Neural cell (in vitro differentiated cells): ENCODE measurements at regions not wholly inside any gene's neighbourhood (a gene's known extent, or its start where the extent isn't known, plus 50 kb on each side); places are given as distances from the start of the nearest gene placed in this dataset.
A peak's percentile ranks its signal among the peaks of the same experiment; 100 is the strongest.

Experiments used
- H2AFZ ChIP-seq: fragments of 200-600, 300-800 bp; sonication (generic), shearing (Covaris generic); 2 replicates; pipeline ENCODE4 v1.6.0; 2014; ENCODE audit warnings: low read depth, mild to moderate bottlenecking, antibody characterized with exemption, low read length, moderate library complexity
- H3F3A ChIP-seq: fragments of 200-600 bp; shearing (Covaris generic); 2 replicates; pipeline ENCODE4 v1.6.1; 2016; ENCODE audit warnings: mild to moderate bottlenecking, moderate library complexity, mixed read lengths, antibody characterized with exemption, low read length; ENCODE audit not compliant: insufficient read depth, poor library complexity, severe bottlenecking
- H3K27ac ChIP-seq: fragments of 200-600, 300-800 bp; sonication (generic), shearing (Covaris generic); 2 replicates; pipeline ENCODE4 v1.5.1; 2014; ENCODE audit warnings: mild to moderate bottlenecking, low read length, moderate library complexity
- H3K27me3 ChIP-seq: fragments of 300-800, 200-600 bp; sonication (generic), shearing (Covaris generic); 2 replicates; pipeline ENCODE4 v1.6.0; 2014; ENCODE audit warnings: mild to moderate bottlenecking, low read depth, low read length, moderate library complexity; ENCODE audit not compliant: insufficient read depth
- H3K36me3 ChIP-seq: fragments of 300-800, 200-600 bp; sonication (generic), shearing (Covaris generic); 2 replicates; pipeline ENCODE4 v1.5.1; 2014; ENCODE audit warnings: mild to moderate bottlenecking, antibody characterized with exemption, low read length, moderate library complexity; ENCODE audit not compliant: insufficient read depth
- H3K4me2 ChIP-seq: fragments of 300-800, 200-600 bp; sonication (generic), shearing (Covaris generic); 2 replicates; pipeline ENCODE4 v1.6.0; 2014; ENCODE audit warnings: mild to moderate bottlenecking, low read length
- H3K4me3 ChIP-seq: fragments of 300-800, 200-600 bp; sonication (generic), shearing (Covaris generic); 2 replicates; pipeline ENCODE4 v1.5.1; 2014; ENCODE audit warnings: mild to moderate bottlenecking, low read length, moderate library complexity
- H3K79me2 ChIP-seq: fragments of 200-600 bp; shearing (Covaris generic); replicated peaks from 2 replicates; pipeline ENCODE4 v1.6.0; 2014; ENCODE audit warnings: mild to moderate bottlenecking, low read length, moderate library complexity; ENCODE audit not compliant: insufficient read depth
- H3K9ac ChIP-seq: fragments of 300-800, 200-600 bp; sonication (generic), shearing (Covaris generic); 2 replicates; pipeline ENCODE4 v1.6.1; 2016; ENCODE audit warnings: mild to moderate bottlenecking, low read length, mixed read lengths
- H3K9me2 ChIP-seq: fragments of 200-600 bp; shearing (Covaris generic); 2 replicates; pipeline ENCODE4 v1.6.1; 2016; ENCODE audit warnings: mild to moderate bottlenecking, low read length, mixed read lengths; ENCODE audit not compliant: insufficient read depth
- H3K9me3 ChIP-seq: fragments of 200-600, 300-800 bp; sonication (generic), shearing (Covaris generic); 2 replicates; pipeline ENCODE4 v1.6.1; 2016; ENCODE audit warnings: mild to moderate bottlenecking, mixed run types, low read length, moderate library complexity, mixed read lengths
- H4K20me1 ChIP-seq: fragments of 200-600 bp; shearing (Covaris generic); 2 replicates; pipeline ENCODE4 v1.6.1; 2016; ENCODE audit warnings: mild to moderate bottlenecking, mixed run types; ENCODE audit not compliant: insufficient read depth
- EP300 ChIP-seq: fragments of 450-650 bp; conservative IDR thresholded peaks from 2 replicates; pipeline ENCODE4 v1.6.1; 2014; ENCODE audit warnings: antibody characterized with exemption, mild to moderate bottlenecking, moderate library complexity; ENCODE audit not compliant: poor library complexity, severe bottlenecking
- EZH2 ChIP-seq: fragments of 200-600, 300-800 bp; shearing (Covaris generic), sonication (generic); IDR thresholded peaks from 2 replicates; pipeline ENCODE4 v1.6.1; 2014; ENCODE audit warnings: antibody characterized with exemption, low read length, borderline replicate concordance, mild to moderate bottlenecking; ENCODE audit not compliant: insufficient read depth, poor library complexity, severe bottlenecking
- MXI1 ChIP-seq: fragments of 450-650 bp; conservative IDR thresholded peaks from 2 replicates; pipeline ENCODE4 v1.6.1; 2014; ENCODE audit warnings: antibody characterized with exemption, mild to moderate bottlenecking; ENCODE audit not compliant: poor library complexity, severe bottlenecking
- POLR2AphosphoS5 ChIP-seq: IDR thresholded peaks from 2 replicates; pipeline ENCODE4 v1.6.1; 2012
- RAD21 ChIP-seq: fragments of 450-650 bp; conservative IDR thresholded peaks from 2 replicates; pipeline ENCODE4 v1.6.1; 2014; ENCODE audit warnings: antibody characterized with exemption, mild to moderate bottlenecking, moderate library complexity
- SMC3 ChIP-seq: fragments of 450-650 bp; conservative IDR thresholded peaks from 2 replicates; pipeline ENCODE4 v1.6.1; 2014; ENCODE audit warnings: antibody characterized with exemption, mild to moderate bottlenecking, moderate library complexity; ENCODE audit not compliant: poor library complexity
- TAF1 ChIP-seq: IDR thresholded peaks from 2 replicates; pipeline ENCODE4 v1.6.1; 2012; ENCODE audit warnings: low read depth
- TF ChIP-seq, protein P1 (sequence below): fragments of 450-650 bp; IDR thresholded peaks from 2 replicates; pipeline ENCODE4 v1.5.1; 2014; ENCODE audit warnings: antibody characterized with exemption, mild to moderate bottlenecking, moderate library complexity; ENCODE audit not compliant: poor library complexity, severe bottlenecking
- TF ChIP-seq, protein P2 (sequence below): IDR thresholded peaks from 2 replicates; pipeline ENCODE4 v1.6.1; 2012; ENCODE audit warnings: borderline replicate concordance

DNA sequence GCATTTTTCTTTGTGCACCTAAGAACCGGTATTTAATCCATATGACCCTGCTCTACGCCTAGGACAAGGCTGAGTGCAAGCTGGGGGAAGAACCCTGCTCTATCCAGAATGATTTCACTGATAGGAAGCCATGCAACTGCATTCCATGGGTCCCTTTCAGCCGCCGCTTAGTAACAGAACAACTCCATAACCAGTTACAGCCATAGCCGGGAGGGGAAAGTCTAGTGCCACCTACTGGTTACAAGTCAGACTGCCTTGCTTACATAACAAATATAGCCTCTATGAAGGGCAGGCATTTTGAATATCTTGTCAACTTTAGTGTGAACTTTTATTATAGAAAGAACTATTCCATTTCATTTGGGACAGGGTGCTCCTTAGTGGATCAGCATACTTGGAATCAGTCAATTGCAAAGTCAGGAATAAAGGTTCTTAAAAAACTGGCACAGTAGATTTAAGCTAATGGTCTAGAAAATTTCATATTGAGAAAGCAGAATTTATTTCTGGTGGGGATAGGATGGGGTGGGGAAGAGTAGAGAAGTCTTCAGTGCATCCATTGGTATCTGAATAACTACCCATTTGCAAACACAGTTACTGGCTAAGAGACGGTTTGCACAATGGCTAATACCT, 521.7 kb downstream of the ADRA2A start:
- no peaks in the 10 kb centered on the region for H3F3A ChIP-seq
- TF ChIP-seq SMC3 = peak; percentile 77
- peak; percentile 73 for TF ChIP-seq RAD21
- TF ChIP-seq EP300 = no peak
- TF ChIP-seq, protein P1, sequence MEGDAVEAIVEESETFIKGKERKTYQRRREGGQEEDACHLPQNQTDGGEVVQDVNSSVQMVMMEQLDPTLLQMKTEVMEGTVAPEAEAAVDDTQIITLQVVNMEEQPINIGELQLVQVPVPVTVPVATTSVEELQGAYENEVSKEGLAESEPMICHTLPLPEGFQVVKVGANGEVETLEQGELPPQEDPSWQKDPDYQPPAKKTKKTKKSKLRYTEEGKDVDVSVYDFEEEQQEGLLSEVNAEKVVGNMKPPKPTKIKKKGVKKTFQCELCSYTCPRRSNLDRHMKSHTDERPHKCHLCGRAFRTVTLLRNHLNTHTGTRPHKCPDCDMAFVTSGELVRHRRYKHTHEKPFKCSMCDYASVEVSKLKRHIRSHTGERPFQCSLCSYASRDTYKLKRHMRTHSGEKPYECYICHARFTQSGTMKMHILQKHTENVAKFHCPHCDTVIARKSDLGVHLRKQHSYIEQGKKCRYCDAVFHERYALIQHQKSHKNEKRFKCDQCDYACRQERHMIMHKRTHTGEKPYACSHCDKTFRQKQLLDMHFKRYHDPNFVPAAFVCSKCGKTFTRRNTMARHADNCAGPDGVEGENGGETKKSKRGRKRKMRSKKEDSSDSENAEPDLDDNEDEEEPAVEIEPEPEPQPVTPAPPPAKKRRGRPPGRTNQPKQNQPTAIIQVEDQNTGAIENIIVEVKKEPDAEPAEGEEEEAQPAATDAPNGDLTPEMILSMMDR = peak; percentile 77
- H3K36me3 ChIP-seq = no peaks in the 10 kb centered on the region
- no peak overlapping the region for H3K4me2 ChIP-seq
- no peaks in the 10 kb centered on the region for H4K20me1 ChIP-seq
- H3K27ac ChIP-seq = no peak overlapping the region
- H3K27me3 ChIP-seq = no peaks in the 10 kb centered on the region
- no peak overlapping the region for H3K9ac ChIP-seq
- no peaks in the 10 kb centered on the region for H3K9me2 ChIP-seq
- H3K4me3 ChIP-seq = no peak overlapping the region
- H2AFZ ChIP-seq = no peak overlapping the region
- no peaks in the 10 kb centered on the region for H3K79me2 ChIP-seq
- no peaks in the 10 kb centered on the region for H3K9me3 ChIP-seq

DNA sequence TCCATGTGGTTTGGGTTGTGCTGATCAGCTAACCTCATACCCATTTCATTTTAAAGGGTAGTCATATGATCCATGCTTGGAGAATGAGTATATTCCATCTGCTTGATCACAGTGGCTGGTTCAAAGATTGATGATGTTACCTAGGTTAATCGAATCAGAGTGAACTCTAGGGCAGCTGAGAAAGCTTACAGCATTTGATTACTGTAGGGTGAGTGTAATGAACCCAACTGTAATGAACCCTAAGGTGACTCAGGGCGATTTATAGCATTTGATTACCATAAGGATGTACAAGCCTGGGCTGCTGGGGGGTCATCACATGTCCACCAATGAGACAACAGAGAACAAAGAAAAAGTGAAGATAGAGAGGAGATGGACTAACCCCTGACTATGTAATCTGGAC, 523.1 kb downstream of the ADRA2A start:
- H3F3A ChIP-seq = no peaks in the 10 kb centered on the region
- H3K4me3 ChIP-seq = no peak overlapping the region
- no peak overlapping the region for H2AFZ ChIP-seq
- no peak overlapping the region for H3K9ac ChIP-seq
- no peaks in the 10 kb centered on the region for H3K9me2 ChIP-seq
- H3K36me3 ChIP-seq = no peaks in the 10 kb centered on the region
- H4K20me1 ChIP-seq = no peaks in the 10 kb centered on the region
- H3K27ac ChIP-seq = no peak overlapping the region
- no peaks in the 10 kb centered on the region for H3K79me2 ChIP-seq
- no peak overlapping the region for H3K4me2 ChIP-seq
- no peaks in the 10 kb centered on the region for H3K27me3 ChIP-seq
- TF ChIP-seq TAF1 (no peak), EP300 (no peak), SMC3 (no peak), MXI1 (no peak), EZH2 (no peak), POLR2AphosphoS5 (no peak), RAD21 (no peak)
- TF ChIP-seq, protein P1 = no peak
- TF ChIP-seq, protein P2, sequence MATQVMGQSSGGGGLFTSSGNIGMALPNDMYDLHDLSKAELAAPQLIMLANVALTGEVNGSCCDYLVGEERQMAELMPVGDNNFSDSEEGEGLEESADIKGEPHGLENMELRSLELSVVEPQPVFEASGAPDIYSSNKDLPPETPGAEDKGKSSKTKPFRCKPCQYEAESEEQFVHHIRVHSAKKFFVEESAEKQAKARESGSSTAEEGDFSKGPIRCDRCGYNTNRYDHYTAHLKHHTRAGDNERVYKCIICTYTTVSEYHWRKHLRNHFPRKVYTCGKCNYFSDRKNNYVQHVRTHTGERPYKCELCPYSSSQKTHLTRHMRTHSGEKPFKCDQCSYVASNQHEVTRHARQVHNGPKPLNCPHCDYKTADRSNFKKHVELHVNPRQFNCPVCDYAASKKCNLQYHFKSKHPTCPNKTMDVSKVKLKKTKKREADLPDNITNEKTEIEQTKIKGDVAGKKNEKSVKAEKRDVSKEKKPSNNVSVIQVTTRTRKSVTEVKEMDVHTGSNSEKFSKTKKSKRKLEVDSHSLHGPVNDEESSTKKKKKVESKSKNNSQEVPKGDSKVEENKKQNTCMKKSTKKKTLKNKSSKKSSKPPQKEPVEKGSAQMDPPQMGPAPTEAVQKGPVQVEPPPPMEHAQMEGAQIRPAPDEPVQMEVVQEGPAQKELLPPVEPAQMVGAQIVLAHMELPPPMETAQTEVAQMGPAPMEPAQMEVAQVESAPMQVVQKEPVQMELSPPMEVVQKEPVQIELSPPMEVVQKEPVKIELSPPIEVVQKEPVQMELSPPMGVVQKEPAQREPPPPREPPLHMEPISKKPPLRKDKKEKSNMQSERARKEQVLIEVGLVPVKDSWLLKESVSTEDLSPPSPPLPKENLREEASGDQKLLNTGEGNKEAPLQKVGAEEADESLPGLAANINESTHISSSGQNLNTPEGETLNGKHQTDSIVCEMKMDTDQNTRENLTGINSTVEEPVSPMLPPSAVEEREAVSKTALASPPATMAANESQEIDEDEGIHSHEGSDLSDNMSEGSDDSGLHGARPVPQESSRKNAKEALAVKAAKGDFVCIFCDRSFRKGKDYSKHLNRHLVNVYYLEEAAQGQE = no peak
- H3K9me3 ChIP-seq = no peaks in the 10 kb centered on the region
